ENCODE measurements at regions not wholly inside any gene's neighbourhood (a gene's known extent, or its start where the extent isn't known, plus 50 kb on each side); places are given as distances from the start of the nearest gene placed in this dataset.

GRCh38 chr6:9335431-9335830 lies 900.1 kb upstream of the SLC35B3 start:
- no peaks in the 10 kb centered on the region for H3K27me3 ChIP-seq
- no peaks in the 10 kb centered on the region for H3K4me1 ChIP-seq
- no peaks in the 10 kb centered on the region for H3K36me3 ChIP-seq
- WGBS, 2 donors = 90 to 93% methylated on average over 10 of the region's 10 CpGs
- peaks cover 0 to 6% (median 0%) of the 10 kb centered on the region in 11 donors for H3K9me3 ChIP-seq
- intact Hi-C loops (cut with DNase I) = no loop called here
- no peak for TF ChIP-seq CTCF (IDR thresholded peaks at IDR 0.05)
- ATAC-seq (no peak), DNase-seq (no peak)
- no peak overlapping the region for H3K4me3 ChIP-seq
- H3K27ac ChIP-seq = no peak overlapping the region

- ATAC-seq (no peak), DNase-seq (no peak)
- H3K27me3 ChIP-seq = no peaks in the 10 kb centered on the region
- H3K4me3 ChIP-seq = no peak overlapping the region
- intact Hi-C loops (cut with DNase I) = no loop called here
- H3K9me3 ChIP-seq = peaks cover 0 to 10% (median 0%) of the 10 kb centered on the region in 11 donors
- 36 to 37% methylated on average over 3 of the region's 3 CpGs for WGBS, 2 donors
- no peaks in the 10 kb centered on the region for H3K36me3 ChIP-seq
- no peak overlapping the region for H3K27ac ChIP-seq
- H3K4me1 ChIP-seq = no peaks in the 10 kb centered on the region
- no peak for TF ChIP-seq CTCF (IDR thresholded peaks at IDR 0.05)
Observed at GRCh38 chr6:9334979-9335378, 899.6 kb upstream of the SLC35B3 start.

DNA sequence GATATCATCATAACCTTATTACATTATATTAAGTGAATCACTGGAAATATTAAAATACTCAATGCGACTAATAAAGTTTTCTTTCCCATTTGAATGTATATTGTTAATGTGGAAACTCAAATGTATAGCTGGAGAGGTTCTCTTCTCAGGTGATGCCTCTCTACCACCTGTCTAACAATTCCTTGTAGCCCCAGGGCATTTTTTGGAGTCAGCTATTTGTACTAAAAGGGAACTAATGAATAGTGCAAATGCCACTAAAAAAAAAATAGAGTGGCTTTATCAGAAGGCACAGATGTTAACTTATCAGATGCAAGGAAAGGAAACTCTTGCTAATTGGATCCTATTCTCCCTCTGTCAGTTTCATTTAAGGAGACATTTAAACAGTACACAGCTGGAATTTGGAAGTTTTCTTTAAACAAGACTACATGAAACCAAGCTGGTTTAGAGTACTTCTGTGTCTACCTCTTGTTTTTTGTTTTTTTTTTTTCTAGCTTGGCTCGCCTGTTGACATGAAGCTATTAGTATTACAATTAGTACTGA lies 897.0 kb upstream of the SLC35B3 start:
- H3K27ac ChIP-seq = no peak overlapping the region
- no peak for ATAC-seq
- H3K9me3 ChIP-seq = peaks cover 0 to 20% (median 3%) of the 10 kb centered on the region in 11 donors
- H3K4me1 ChIP-seq = no peaks in the 10 kb centered on the region
- DNase-seq = no peak
- no peaks in the 10 kb centered on the region for H3K27me3 ChIP-seq
- intact Hi-C loops (cut with DNase I) = no loop called here
- 80 to 94% methylated on average over 2 of the region's 2 CpGs for WGBS, 2 donors
- no peaks in the 10 kb centered on the region for H3K36me3 ChIP-seq
- H3K4me3 ChIP-seq = no peak overlapping the region
- TF ChIP-seq CTCF (IDR thresholded peaks at IDR 0.05) = no peak

GRCh38 chr6:9316831-9317230 lies 881.5 kb upstream of the SLC35B3 start:
- intact Hi-C loops (cut with DNase I) = no loop called here
- no peak for TF ChIP-seq CTCF (IDR thresholded peaks at IDR 0.05)
- H3K27me3 ChIP-seq = no peaks in the 10 kb centered on the region
- H3K4me1 ChIP-seq = no peaks in the 10 kb centered on the region
- WGBS, 2 donors = 84 to 89% methylated on average over 3 of the region's 3 CpGs
- H3K36me3 ChIP-seq = no peaks in the 10 kb centered on the region
- no peak for DNase-seq
- ATAC-seq = no peak
- H3K27ac ChIP-seq = no peak overlapping the region
- H3K9me3 ChIP-seq = no peaks in the 10 kb centered on the region
- H3K4me3 ChIP-seq = no peak overlapping the region
